Spleen (tissue), 11 donors: ENCODE measurements at regions not wholly inside any gene's neighbourhood (a gene's known extent, or its start where the extent isn't known, plus 50 kb on each side); places are given as distances from the start of the nearest gene placed in this dataset.
"Not testable (repeated sequence)": the region's sequence is repeated elsewhere in the genome, so short reads cannot be mapped to it uniquely, and the experiment has no call there.

Experiments
- DNase-seq: peaks from one replicate; pipeline ENCODE4 v3.0.0-alpha.2; 2020
- H3K27ac ChIP-seq, 8 donors: fragments of 200-600 bp; sonication (generic) in 7 of 8; 1 replicate in 4 of 8; 2 replicates in 4 of 8; pipeline versions ENCODE4 v1.5.0 to v1.8.0; 2016 to 2021; ENCODE audit warnings: inconsistent platforms in 4 of 8, mild to moderate bottlenecking in 4 of 8, moderate library complexity in 1 of 8
- H3K27me3 ChIP-seq, 7 donors: fragments of 200-600 bp; sonication (generic) in 6 of 7; replicated peaks in 1 of 7; 1 replicate in 4 of 7; 2 replicates in 3 of 7; pipeline versions ENCODE4 v1.5.0 to v1.8.0; 2016 to 2021; ENCODE audit warnings: inconsistent platforms in 3 of 7, mild to moderate bottlenecking in 1 of 7
- H3K36me3 ChIP-seq, 6 donors: fragments of 200-600 bp; sonication (generic) in 5 of 6; 1 replicate in 4 of 6; 2 replicates in 2 of 6; pipeline versions ENCODE4 v1.5.0 to v1.8.0; 2016 to 2021; ENCODE audit warnings: inconsistent platforms in 2 of 6
- H3K4me1 ChIP-seq, 6 donors: fragments of 200-600 bp; sonication (generic) in 5 of 6; 1 replicate in 3 of 6; 2 replicates in 3 of 6; pipeline versions ENCODE4 v1.5.0 to v1.8.0; 2016 to 2021; ENCODE audit warnings: inconsistent platforms in 3 of 6
- H3K4me3 ChIP-seq, 8 donors: fragments of 200-600 bp; sonication (generic) in 7 of 8; 1 replicate in 4 of 8; 2 replicates in 4 of 8; pipeline versions ENCODE4 v1.5.0 to v1.8.0; 2016 to 2021; ENCODE audit warnings: inconsistent platforms in 4 of 8, mild to moderate bottlenecking in 4 of 8, moderate library complexity in 2 of 8
- H3K9me3 ChIP-seq, 8 donors: fragments of 200-600 bp; sonication (generic) in 7 of 8; 1 replicate in 4 of 8; 2 replicates in 4 of 8; pipeline versions ENCODE4 v1.5.0 to v1.8.0; 2016 to 2021; ENCODE audit warnings: inconsistent platforms in 4 of 8
- CTCF ChIP-seq, 11 experiments: fragments of 200-600 bp in 7 of 11; fragments of 450-650 bp in 4 of 11; sonication (generic) in 4 of 11; IDR thresholded peaks in 8 of 11; conservative IDR thresholded peaks in 3 of 11; 1 replicate in 7 of 11; 2 replicates in 4 of 11; pipeline versions ENCODE4 v1.4.0 to v1.8.0; 2016 to 2021; ENCODE audit warnings: antibody characterized with exemption in 11 of 11, inconsistent platforms in 4 of 11, mild to moderate bottlenecking in 1 of 11
- POLR2A ChIP-seq, 3 donors: fragments of 450-650 bp; IDR thresholded peaks; one replicate each; pipeline ENCODE4 v1.5.1; 2017; ENCODE audit warnings: antibody characterized with exemption in 3 of 3, mild to moderate bottlenecking in 1 of 3
- POLR2AphosphoS5 ChIP-seq, 3 donors: sonication (generic); formaldehyde crosslinking; IDR thresholded peaks; one replicate each; pipeline ENCODE4 v1.5.1; 2017; ENCODE audit warnings: antibody characterized with exemption in 3 of 3
- WGBS, 5 donors: extraction: QIAGEN DNeasy Blood & Tissue Kit in 3 of 5; methylation state at CpG; one replicate each; pipeline versions ENCODE4 v1.1.5 to v1.1.7; 2013 to 2018; 5-methylcytosine and 5-hydroxymethylcytosine counted together
- intact Hi-C: fragments of 100-400 bp; cut with DNase I; formaldehyde crosslinking; loops from one replicate; pipeline ENCODE4 v1.15.0; 2023; ENCODE audit warnings: low total_unique reads
- donor health status: healthy with polysubstance abuse.
- donor health status: DM: no; HTN: no; CAD: no; lungs with moderate emphysema.
- donor health status: DM: no; HTN: no; CAD: no.
- donor health status: Bipolar disorder and iron deficiency.
- donor health status: healthy.
- donor health status: DM: no; HTN: no; CAD: no.
- donor health status: DM: yes; HTN: yes; CAD: no.

GRCh38 chr10:62978482-62978881 is 154.6 kb upstream of the NRBF2 start:
- intact Hi-C loops: no loop called here
- Histone ChIP-seq H3K36me3 (no peaks in the 10 kb centered on the region), H3K27ac (no peak overlapping the region), H3K4me3 (no peak overlapping the region), H3K4me1 (no peaks in the 10 kb centered on the region), H3K27me3 (no peaks in the 10 kb centered on the region), H3K9me3 (peaks cover 0 to 22% (median 14%) of the 10 kb centered on the region in 8 donors)
- DNase-seq: no peak
- 84 to 93% (median 87%) methylated on average over 4 of the region's 4 CpGs for WGBS, 5 donors
- TF ChIP-seq POLR2AphosphoS5 (IDR thresholded peaks at IDR 0.05): no peak
- TF ChIP-seq POLR2A (IDR thresholded peaks at IDR 0.05): no peak
- TF ChIP-seq CTCF (IDR thresholded peaks at IDR 0.05 in 8 of 11, conservative IDR thresholded peaks at IDR 0.05 in 3 of 11): no peak

- H3K4me3 ChIP-seq, intact Hi-C loops, DNase-seq, H3K4me1 ChIP-seq, H3K27ac ChIP-seq, H3K27me3 ChIP-seq, H3K36me3 ChIP-seq: not testable (repeated sequence)
- H3K9me3 ChIP-seq: peaks cover 0 to 22% (median 14%) of the 10 kb centered on the region in 8 donors
- WGBS, 5 donors: 59 to 88% (median 78%) methylated on average over 1 of the region's 1 CpG
These were observed 158.3 kb upstream of the NRBF2 start for GRCh38 chr10:62974795-62975194.

- H3K27me3 ChIP-seq: no peaks in the 10 kb centered on the region
- H3K36me3 ChIP-seq: no peaks in the 10 kb centered on the region
- H3K4me1 ChIP-seq: no peaks in the 10 kb centered on the region
- DNase-seq: no peak
- H3K4me3 ChIP-seq: no peak overlapping the region
- intact Hi-C loops: no loop called here
- H3K9me3 ChIP-seq: peaks cover 0 to 22% (median 14%) of the 10 kb centered on the region in 8 donors
- H3K27ac ChIP-seq: no peak overlapping the region
- TF ChIP-seq POLR2A (IDR thresholded peaks at IDR 0.05): no peak
- no peak for TF ChIP-seq POLR2AphosphoS5 (IDR thresholded peaks at IDR 0.05)
- no peak for TF ChIP-seq CTCF (IDR thresholded peaks at IDR 0.05 in 8 of 11, conservative IDR thresholded peaks at IDR 0.05 in 3 of 11)
These were observed 155.9 kb upstream of the EGR2 start for GRCh38 chr10:62972103-62972502.

- no peaks in the 10 kb centered on the region for H3K36me3 ChIP-seq
- H3K4me3 ChIP-seq: no peak overlapping the region
- no peak for DNase-seq
- no peaks in the 10 kb centered on the region for H3K4me1 ChIP-seq
- TF ChIP-seq CTCF (IDR thresholded peaks at IDR 0.05 in 8 of 11, conservative IDR thresholded peaks at IDR 0.05 in 3 of 11) (no peak), POLR2AphosphoS5 (IDR thresholded peaks at IDR 0.05) (no peak), POLR2A (IDR thresholded peaks at IDR 0.05) (no peak)
- H3K9me3 ChIP-seq: peaks cover 0 to 10% (median 0%) of the 10 kb centered on the region in 8 donors
- H3K27ac ChIP-seq: no peak overlapping the region
- H3K27me3 ChIP-seq: no peaks in the 10 kb centered on the region
- intact Hi-C loops: no loop called here
- 81 to 93% (median 86%) methylated on average over 4 of the region's 4 CpGs for WGBS, 5 donors
These were observed 147.9 kb upstream of the EGR2 start for GRCh38 chr10:62964026-62964425.

- H3K9me3 ChIP-seq: peaks cover 0 to 10% (median 0%) of the 10 kb centered on the region in 8 donors
- intact Hi-C loops: no loop called here
- no peak for DNase-seq
- no peak overlapping the region for H3K4me3 ChIP-seq
- H3K4me1 ChIP-seq: no peaks in the 10 kb centered on the region
- H3K27ac ChIP-seq: no peak overlapping the region
- WGBS, 5 donors: 57 to 78% (median 63%) methylated on average over 3 of the region's 3 CpGs
- TF ChIP-seq POLR2AphosphoS5 (IDR thresholded peaks at IDR 0.05) (no peak), POLR2A (IDR thresholded peaks at IDR 0.05) (no peak), CTCF (IDR thresholded peaks at IDR 0.05 in 8 of 11, conservative IDR thresholded peaks at IDR 0.05 in 3 of 11) (no peak)
- no peaks in the 10 kb centered on the region for H3K36me3 ChIP-seq
- no peaks in the 10 kb centered on the region for H3K27me3 ChIP-seq
These were observed 145.9 kb upstream of the EGR2 start for GRCh38 chr10:62961951-62962523.
